Thoracic aorta (tissue), 2 donors: ENCODE measurements at regions not wholly inside any gene's neighbourhood (a gene's known extent, or its start where the extent isn't known, plus 50 kb on each side); places are given as distances from the start of the nearest gene placed in this dataset.
"Not testable (repeated sequence)": the region's sequence is repeated elsewhere in the genome, so short reads cannot be mapped to it uniquely, and the experiment has no call there.

Experiments used
- ATAC-seq: fragments of 150-250 bp; one replicate; pipeline ENCODE4 v1.8.0; 2017; ENCODE audit warnings: low read depth; ENCODE audit not compliant: insufficient number of reproducible peaks, low FRiP score
- DNase-seq: peaks from one replicate; pipeline ENCODE4 v3.0.0-alpha.2; 2020; ENCODE audit warnings: low spot score
- H3K27ac ChIP-seq, 2 donors: fragments of 200-600 bp; sonication (generic); 1 replicate in 1 of 2; 2 replicates in 1 of 2; pipeline ENCODE4 v1.5.1; 2016; ENCODE audit warnings: mild to moderate bottlenecking in 2 of 2, moderate library complexity in 2 of 2
- H3K27me3 ChIP-seq: fragments of 200-600 bp; sonication (generic); replicated peaks from 2 replicates; pipeline ENCODE4 v1.6.0; 2016; ENCODE audit warnings: mild to moderate bottlenecking; ENCODE audit not compliant: insufficient read depth
- H3K36me3 ChIP-seq: fragments of 200-600 bp; sonication (generic); one replicate; pipeline ENCODE4 v1.5.1; 2016
- H3K4me1 ChIP-seq, 2 donors: fragments of 200-600 bp; sonication (generic); 1 replicate in 1 of 2; 2 replicates in 1 of 2; pipeline versions ENCODE4 v1.5.1 to v1.6.0; 2016; ENCODE audit warnings: low read depth in 2 of 2, mild to moderate bottlenecking in 1 of 2; ENCODE audit not compliant: control insufficient read depth in 1 of 2
- H3K4me3 ChIP-seq: fragments of 200-600 bp; sonication (generic); 2 replicates; pipeline ENCODE4 v1.5.1; 2016; ENCODE audit warnings: mild to moderate bottlenecking
- H3K9me3 ChIP-seq: fragments of 200-600 bp; sonication (generic); 2 replicates; pipeline ENCODE4 v1.5.1; 2016
- TF ChIP-seq, protein P1 (sequence below): fragments of 200-600 bp; sonication (generic); IDR thresholded peaks from one replicate; pipeline ENCODE4 v1.5.1; 2019; ENCODE audit warnings: antibody characterized with exemption

GRCh38 chr3:31321620-31322019 lies 211.1 kb upstream of the STT3B start:
- Histone ChIP-seq H3K36me3 (no peaks in the 10 kb centered on the region), H3K4me1 (peaks cover 13 to 20% of the 10 kb centered on the region in 2 donors), H3K4me3 (no peak overlapping the region), H3K27me3 (no peaks in the 10 kb centered on the region), H3K9me3 (no peaks in the 10 kb centered on the region), H3K27ac (no peak overlapping the region)
- ATAC-seq (no peak), DNase-seq (no peak)
- TF ChIP-seq, protein P1, sequence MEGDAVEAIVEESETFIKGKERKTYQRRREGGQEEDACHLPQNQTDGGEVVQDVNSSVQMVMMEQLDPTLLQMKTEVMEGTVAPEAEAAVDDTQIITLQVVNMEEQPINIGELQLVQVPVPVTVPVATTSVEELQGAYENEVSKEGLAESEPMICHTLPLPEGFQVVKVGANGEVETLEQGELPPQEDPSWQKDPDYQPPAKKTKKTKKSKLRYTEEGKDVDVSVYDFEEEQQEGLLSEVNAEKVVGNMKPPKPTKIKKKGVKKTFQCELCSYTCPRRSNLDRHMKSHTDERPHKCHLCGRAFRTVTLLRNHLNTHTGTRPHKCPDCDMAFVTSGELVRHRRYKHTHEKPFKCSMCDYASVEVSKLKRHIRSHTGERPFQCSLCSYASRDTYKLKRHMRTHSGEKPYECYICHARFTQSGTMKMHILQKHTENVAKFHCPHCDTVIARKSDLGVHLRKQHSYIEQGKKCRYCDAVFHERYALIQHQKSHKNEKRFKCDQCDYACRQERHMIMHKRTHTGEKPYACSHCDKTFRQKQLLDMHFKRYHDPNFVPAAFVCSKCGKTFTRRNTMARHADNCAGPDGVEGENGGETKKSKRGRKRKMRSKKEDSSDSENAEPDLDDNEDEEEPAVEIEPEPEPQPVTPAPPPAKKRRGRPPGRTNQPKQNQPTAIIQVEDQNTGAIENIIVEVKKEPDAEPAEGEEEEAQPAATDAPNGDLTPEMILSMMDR = no peak

GRCh38 chr3:31322460-31322859 lies 210.3 kb upstream of the STT3B start:
- TF ChIP-seq, protein P1 = no peak
- H3K4me1 ChIP-seq = peaks cover 13 to 20% of the 10 kb centered on the region in 2 donors
- no peak for ATAC-seq
- H3K4me3 ChIP-seq = peak overlapping the region; percentile 23
- no peaks in the 10 kb centered on the region for H3K27me3 ChIP-seq
- H3K9me3 ChIP-seq = peaks cover 3% of the 10 kb centered on the region
- no peak overlapping the region for H3K27ac ChIP-seq
- DNase-seq = no peak
- H3K36me3 ChIP-seq = no peaks in the 10 kb centered on the region

GRCh38 chr3:31327826-31328357 lies 204.8 kb upstream of the STT3B start:
- not testable (repeated sequence) for H3K4me3 ChIP-seq, H3K27me3 ChIP-seq, H3K36me3 ChIP-seq, DNase-seq, H3K27ac ChIP-seq, H3K9me3 ChIP-seq, H3K4me1 ChIP-seq, ATAC-seq

- no peak overlapping the region for H3K27ac ChIP-seq
- peaks cover 5% of the 10 kb centered on the region for H3K9me3 ChIP-seq
- H3K4me3 ChIP-seq = no peak overlapping the region
- no peaks in the 10 kb centered on the region for H3K27me3 ChIP-seq
- H3K4me1 ChIP-seq = no peaks in the 10 kb centered on the region
- ATAC-seq (no peak), DNase-seq (no peak)
- H3K36me3 ChIP-seq = no peaks in the 10 kb centered on the region
- TF ChIP-seq, protein P1 = no peak
Observed at GRCh38 chr3:31331278-31331677, 201.4 kb upstream of the STT3B start.

- DNase-seq (no peak), ATAC-seq (no peak)
- TF ChIP-seq, protein P1 = no peak
- H3K4me3 ChIP-seq = no peak overlapping the region
- peaks cover 0 to 5% of the 10 kb centered on the region in 2 donors for H3K4me1 ChIP-seq
- H3K36me3 ChIP-seq = no peaks in the 10 kb centered on the region
- no peaks in the 10 kb centered on the region for H3K27me3 ChIP-seq
- H3K27ac ChIP-seq = no peak overlapping the region
- no peaks in the 10 kb centered on the region for H3K9me3 ChIP-seq
Observed at GRCh38 chr3:31341130-31341529, 191.6 kb upstream of the STT3B start.

- Histone ChIP-seq H3K9me3 (no peaks in the 10 kb centered on the region), H3K4me3 (no peak overlapping the region), H3K4me1 (peaks cover 0 to 5% of the 10 kb centered on the region in 2 donors), H3K36me3 (no peaks in the 10 kb centered on the region), H3K27me3 (no peaks in the 10 kb centered on the region), H3K27ac (no peak overlapping the region)
- ATAC-seq (no peak), DNase-seq (no peak)
- TF ChIP-seq, protein P1 = no peak
Observed at GRCh38 chr3:31343075-31343474, 189.7 kb upstream of the STT3B start.
